ENCODE measurements at regions not wholly inside any gene's neighbourhood (a gene's known extent, or its start where the extent isn't known, plus 50 kb on each side); places are given as distances from the start of the nearest gene placed in this dataset.

GRCh38 chr12:41917938-41918341 lies 226.7 kb downstream of the GXYLT1 start (continued):
- TF ChIP-seq, protein P1, sequence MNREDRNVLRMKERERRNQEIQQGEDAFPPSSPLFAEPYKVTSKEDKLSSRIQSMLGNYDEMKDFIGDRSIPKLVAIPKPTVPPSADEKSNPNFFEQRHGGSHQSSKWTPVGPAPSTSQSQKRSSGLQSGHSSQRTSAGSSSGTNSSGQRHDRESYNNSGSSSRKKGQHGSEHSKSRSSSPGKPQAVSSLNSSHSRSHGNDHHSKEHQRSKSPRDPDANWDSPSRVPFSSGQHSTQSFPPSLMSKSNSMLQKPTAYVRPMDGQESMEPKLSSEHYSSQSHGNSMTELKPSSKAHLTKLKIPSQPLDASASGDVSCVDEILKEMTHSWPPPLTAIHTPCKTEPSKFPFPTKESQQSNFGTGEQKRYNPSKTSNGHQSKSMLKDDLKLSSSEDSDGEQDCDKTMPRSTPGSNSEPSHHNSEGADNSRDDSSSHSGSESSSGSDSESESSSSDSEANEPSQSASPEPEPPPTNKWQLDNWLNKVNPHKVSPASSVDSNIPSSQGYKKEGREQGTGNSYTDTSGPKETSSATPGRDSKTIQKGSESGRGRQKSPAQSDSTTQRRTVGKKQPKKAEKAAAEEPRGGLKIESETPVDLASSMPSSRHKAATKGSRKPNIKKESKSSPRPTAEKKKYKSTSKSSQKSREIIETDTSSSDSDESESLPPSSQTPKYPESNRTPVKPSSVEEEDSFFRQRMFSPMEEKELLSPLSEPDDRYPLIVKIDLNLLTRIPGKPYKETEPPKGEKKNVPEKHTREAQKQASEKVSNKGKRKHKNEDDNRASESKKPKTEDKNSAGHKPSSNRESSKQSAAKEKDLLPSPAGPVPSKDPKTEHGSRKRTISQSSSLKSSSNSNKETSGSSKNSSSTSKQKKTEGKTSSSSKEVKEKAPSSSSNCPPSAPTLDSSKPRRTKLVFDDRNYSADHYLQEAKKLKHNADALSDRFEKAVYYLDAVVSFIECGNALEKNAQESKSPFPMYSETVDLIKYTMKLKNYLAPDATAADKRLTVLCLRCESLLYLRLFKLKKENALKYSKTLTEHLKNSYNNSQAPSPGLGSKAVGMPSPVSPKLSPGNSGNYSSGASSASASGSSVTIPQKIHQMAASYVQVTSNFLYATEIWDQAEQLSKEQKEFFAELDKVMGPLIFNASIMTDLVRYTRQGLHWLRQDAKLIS (CRISPR knock-in tag; IDR thresholded peaks at IDR 0.05): no peak
- TF ChIP-seq STAT6 (CRISPR knock-in tag; IDR thresholded peaks at IDR 0.05): no peak
- TF ChIP-seq CAMTA2 (CRISPR knock-in tag; conservative IDR thresholded peaks at IDR 0.05): no peak
- no peak for TF ChIP-seq EHMT2 (IDR thresholded peaks at IDR 0.05)

- ChIA-PET POLR2A (interaction anchor here (1.0 kb wide), 1 partner anchor 9 kb away, joined by 4 read pairs; no protein-coding TSS in a partner anchor), CTCF (ENCODE audit: low intra/inter-chr PET ratio) (no interaction called here)
- Histone ChIP-seq H3K9me1 (ENCODE audit: control insufficient read depth, insufficient read depth, low read length) (no peaks in the 10 kb centered on the region), H2AFZ (ENCODE audit: low read depth, low read length) (no peak overlapping the region), H3K4me1 (replicated peaks in 1 of 2; ENCODE audit: control insufficient read depth in 2 of 2, insufficient read depth in 2 of 2, low read length in 2 of 2) (no peaks in the 10 kb centered on the region), H3K27me3 (ENCODE audit: control insufficient read depth in 2 of 2, insufficient read depth in 2 of 2, low read length in 2 of 2) (no peaks in the 10 kb centered on the region), H3K9me3 (replicated peaks; ENCODE audit: control insufficient read depth, insufficient read depth, low read depth, low read length) (no peaks in the 10 kb centered on the region), H3K79me2 (ENCODE audit: control insufficient read depth, insufficient read depth, low read length) (no peaks in the 10 kb centered on the region), H3K36me3 (ENCODE audit: control insufficient read depth, insufficient read depth, low read length) (no peaks in the 10 kb centered on the region), H3K9ac (ENCODE audit: insufficient read depth in 1 of 2, low read depth in 2 of 2, low read length in 2 of 2) (no peak overlapping the region), H4K20me1 (replicated peaks; ENCODE audit: control insufficient read depth, insufficient read depth, low read length) (no peaks in the 10 kb centered on the region), H3K4me2 (ENCODE audit: insufficient read depth, low read length) (no peak overlapping the region), H3K4me3 (no peak overlapping the region), H3K27ac (ENCODE audit: extremely low read depth, low read depth, low read length) (no peak overlapping the region)
- intact Hi-C loops (cut with micrococcal nuclease): no loop called here
- FAIRE-seq (no peak), DNase-seq (ENCODE audit: extremely low read depth in 1 of 4, low spot score in 3 of 4) (no peak), ATAC-seq (no peak)
- no TSS peak for BruUV-seq (replicated peaks)
- in situ Hi-C loops (cut with MboI): no loop called here
- no peak for TF ChIP-seq SIN3B (IDR thresholded peaks at IDR 0.05; ENCODE audit: low read depth)
- TF ChIP-seq SMAD3 (CRISPR knock-in tag; conservative IDR thresholded peaks at IDR 0.05): no peak
- TF ChIP-seq PTBP1 (IDR thresholded peaks at IDR 0.05; ENCODE audit: low read depth, low read length): no peak
- no peak for TF ChIP-seq NR1H2 (CRISPR knock-in tag; IDR thresholded peaks at IDR 0.05)
- no peak for TF ChIP-seq SMARCB1 (IDR thresholded peaks at IDR 0.05; ENCODE audit: insufficient read length, low read depth)
- TF ChIP-seq IFI16 (CRISPR knock-in tag; IDR thresholded peaks at IDR 0.05): no peak
- no peak for TF ChIP-seq ZNF3 (CRISPR knock-in tag; IDR thresholded peaks at IDR 0.05)
- no peak for TF ChIP-seq THRAP3 (IDR thresholded peaks at IDR 0.05; ENCODE audit: borderline replicate concordance)
- TF ChIP-seq SAFB (IDR thresholded peaks at IDR 0.05; ENCODE audit: borderline replicate concordance, low read depth, low read length): no peak
- TF ChIP-seq RNF219 (CRISPR knock-in tag; IDR thresholded peaks at IDR 0.05): no peak
- TF ChIP-seq SETDB1 (IDR thresholded peaks at IDR 0.05; ENCODE audit: low read length): no peak
Measured at GRCh38 chr12:41917181-41917580, 227.5 kb downstream of the GXYLT1 start.

Measured in K562 (cell line).